ENCODE measurements at regions not wholly inside any gene's neighbourhood (a gene's known extent, or its start where the extent isn't known, plus 50 kb on each side); places are given as distances from the start of the nearest gene placed in this dataset.
"Not testable (repeated sequence)": the region's sequence is repeated elsewhere in the genome, so short reads cannot be mapped to it uniquely, and the experiment has no call there.

GRCh38 chr16:29217104-29217751 lies 189.3 kb downstream of the NPIPB11 start:
- DNase-seq: not testable (repeated sequence)

GRCh38 chr16:29213770-29214169 lies 192.7 kb downstream of the NPIPB11 start:
- not testable (repeated sequence) for DNase-seq

GRCh38 chr16:29213251-29213650 lies 193.3 kb downstream of the NPIPB11 start:
- not testable (repeated sequence) for DNase-seq

- not testable (repeated sequence) for DNase-seq
Observed at GRCh38 chr16:29212084-29213027, 194.2 kb downstream of the NPIPB11 start.

- DNase-seq: not testable (repeated sequence)
Observed at GRCh38 chr16:29211456-29211855, 195.1 kb downstream of the NPIPB11 start.

GRCh38 chr16:29210299-29211150 lies 196.0 kb downstream of the NPIPB11 start:
- not testable (repeated sequence) for DNase-seq

GRCh38 chr16:29206120-29206519 lies 200.4 kb downstream of the NPIPB11 start:
- not testable (repeated sequence) for DNase-seq

- not testable (repeated sequence) for DNase-seq
Observed at GRCh38 chr16:29205151-29205550, 201.4 kb downstream of the NPIPB11 start.

- no peak for DNase-seq
Observed at GRCh38 chr16:29204806-29205135, 201.7 kb downstream of the NPIPB11 start.

- DNase-seq: not testable (repeated sequence)
Observed at GRCh38 chr16:29203933-29204805, 202.3 kb downstream of the NPIPB11 start.

GRCh38 chr16:29203046-29203932 lies 203.2 kb downstream of the NPIPB11 start:
- DNase-seq: not testable (repeated sequence)

GRCh38 chr16:29202642-29203041 lies 203.9 kb downstream of the NPIPB11 start:
- not testable (repeated sequence) for DNase-seq

- not testable (repeated sequence) for DNase-seq
Observed at GRCh38 chr16:29202025-29202632, 204.4 kb downstream of the NPIPB11 start.

- not testable (repeated sequence) for DNase-seq
Observed at GRCh38 chr16:29201296-29202024, 205.1 kb downstream of the NPIPB11 start.

- not testable (repeated sequence) for DNase-seq
Observed at GRCh38 chr16:29200681-29201080, 205.8 kb downstream of the NPIPB11 start.

- not testable (repeated sequence) for DNase-seq
Observed at GRCh38 chr16:29200135-29200601, 206.3 kb downstream of the NPIPB11 start.

- not testable (repeated sequence) for DNase-seq
Observed at GRCh38 chr16:29199626-29200025, 206.9 kb downstream of the NPIPB11 start.

- no peak for DNase-seq
Observed at GRCh38 chr16:29198731-29199521, 207.6 kb downstream of the NPIPB11 start.

GRCh38 chr16:29198231-29198630 lies 208.3 kb downstream of the NPIPB11 start:
- DNase-seq: no peak
